SU-DHL-6 (cell line): ENCODE measurements at regions not wholly inside any gene's neighbourhood (a gene's known extent, or its start where the extent isn't known, plus 50 kb on each side); places are given as distances from the start of the nearest gene placed in this dataset.

Experiments used
- H2AFZ ChIP-seq: fragments of 200-600 bp; sonication (generic); 2 replicates; pipeline ENCODE4 v1.6.1; 2014; ENCODE audit warnings: low read depth, mild to moderate bottlenecking, moderate library complexity, mixed read lengths, antibody characterized with exemption, low read length; ENCODE audit not compliant: severe bottlenecking
- H3F3A ChIP-seq: fragments of 200-600 bp; shearing (Covaris generic); 2 replicates; pipeline ENCODE4 v1.6.0; 2016; ENCODE audit warnings: antibody characterized with exemption, mild to moderate bottlenecking; ENCODE audit not compliant: insufficient read depth
- H3K27ac ChIP-seq: fragments of 200-600 bp; sonication (generic); 2 replicates; pipeline ENCODE4 v1.5.1; 2016; ENCODE audit warnings: low read depth, mild to moderate bottlenecking, low read length, moderate library complexity, mixed read lengths
- H3K27me3 ChIP-seq: fragments of 200-600 bp; sonication (generic), shearing (Covaris generic); 2 replicates; pipeline ENCODE4 v1.6.0; 2014; ENCODE audit warnings: mild to moderate bottlenecking, low read length
- H3K36me3 ChIP-seq: fragments of 200-600 bp; sonication (generic); 2 replicates; pipeline ENCODE4 v1.6.1; 2014; ENCODE audit warnings: mild to moderate bottlenecking, low read length, mixed read lengths
- H3K4me2 ChIP-seq: fragments of 300-600, 200-600 bp; shearing (Covaris generic), sonication (generic); 2 replicates; pipeline ENCODE4 v1.6.0; 2014; ENCODE audit warnings: low read length, low read depth, mild to moderate bottlenecking; ENCODE audit not compliant: poor library complexity, severe bottlenecking
- H3K4me3 ChIP-seq: fragments of 200-600 bp; sonication (generic); 2 replicates; pipeline ENCODE4 v1.5.1; 2014; ENCODE audit warnings: antibody characterized with exemption, low read length, mild to moderate bottlenecking, mixed read lengths; ENCODE audit not compliant: insufficient read depth, poor library complexity, severe bottlenecking
- H3K79me2 ChIP-seq: fragments of 200-600 bp; sonication (generic); 2 replicates; pipeline ENCODE4 v1.6.1; 2014; ENCODE audit warnings: mild to moderate bottlenecking, low read length, moderate library complexity; ENCODE audit not compliant: insufficient read depth
- H3K9ac ChIP-seq: fragments of 200-600 bp; sonication (generic); 2 replicates; pipeline ENCODE4 v1.7.0; 2014; ENCODE audit warnings: mild to moderate bottlenecking, low read length
- H3K9me2 ChIP-seq: fragments of 200-600 bp; sonication (generic); replicated peaks from 2 replicates; pipeline ENCODE4 v1.6.1; 2014; ENCODE audit warnings: low read length; ENCODE audit not compliant: insufficient read depth
- H3K9me3 ChIP-seq: fragments of 200-600 bp; sonication (generic); 2 replicates; pipeline ENCODE4 v1.6.1; 2014; ENCODE audit warnings: low read length, mixed read lengths; ENCODE audit not compliant: insufficient read depth
- H4K20me1 ChIP-seq: fragments of 200-600 bp; sonication (generic); 2 replicates; pipeline ENCODE4 v1.6.1; 2014; ENCODE audit warnings: low read depth, mild to moderate bottlenecking, antibody characterized with exemption, low read length, moderate library complexity, mixed read lengths
- EZH2phosphoT487 ChIP-seq: fragments of 200-600 bp; sonication (generic), shearing (Covaris generic); conservative IDR thresholded peaks from 2 replicates; pipeline ENCODE4 v1.6.1; 2018; ENCODE audit warnings: mild to moderate bottlenecking, antibody characterized with exemption, low read length, moderate library complexity, mixed read lengths
- TF ChIP-seq, protein P1 (sequence below): fragments of 200-600 bp; sonication (generic); IDR thresholded peaks from one replicate; pipeline ENCODE4 v1.5.1; 2017; ENCODE audit warnings: antibody characterized with exemption, mild to moderate bottlenecking, low read length, moderate library complexity; ENCODE audit not compliant: insufficient read depth, poor library complexity, severe bottlenecking

DNA sequence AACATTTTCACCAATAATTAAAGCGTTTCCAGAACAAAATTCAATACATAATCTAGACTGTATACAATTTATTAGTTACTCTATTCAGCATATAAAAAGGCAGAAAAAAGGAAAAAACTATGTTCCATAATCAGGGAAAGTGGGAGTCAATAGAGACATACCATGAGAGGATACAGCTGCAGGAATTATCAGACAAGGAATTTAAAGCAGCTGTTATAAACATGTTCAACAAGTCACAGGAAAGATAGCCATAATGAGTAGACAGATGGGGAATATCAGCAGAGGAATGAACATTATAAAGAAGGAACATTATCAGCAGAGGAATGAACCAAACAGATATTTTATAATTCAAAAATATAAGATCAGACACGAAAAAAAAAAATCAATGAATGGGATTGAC lies 500.6 kb upstream of the RPS6KA3 start:
- no peak for TF ChIP-seq EZH2phosphoT487
- TF ChIP-seq, protein P1, sequence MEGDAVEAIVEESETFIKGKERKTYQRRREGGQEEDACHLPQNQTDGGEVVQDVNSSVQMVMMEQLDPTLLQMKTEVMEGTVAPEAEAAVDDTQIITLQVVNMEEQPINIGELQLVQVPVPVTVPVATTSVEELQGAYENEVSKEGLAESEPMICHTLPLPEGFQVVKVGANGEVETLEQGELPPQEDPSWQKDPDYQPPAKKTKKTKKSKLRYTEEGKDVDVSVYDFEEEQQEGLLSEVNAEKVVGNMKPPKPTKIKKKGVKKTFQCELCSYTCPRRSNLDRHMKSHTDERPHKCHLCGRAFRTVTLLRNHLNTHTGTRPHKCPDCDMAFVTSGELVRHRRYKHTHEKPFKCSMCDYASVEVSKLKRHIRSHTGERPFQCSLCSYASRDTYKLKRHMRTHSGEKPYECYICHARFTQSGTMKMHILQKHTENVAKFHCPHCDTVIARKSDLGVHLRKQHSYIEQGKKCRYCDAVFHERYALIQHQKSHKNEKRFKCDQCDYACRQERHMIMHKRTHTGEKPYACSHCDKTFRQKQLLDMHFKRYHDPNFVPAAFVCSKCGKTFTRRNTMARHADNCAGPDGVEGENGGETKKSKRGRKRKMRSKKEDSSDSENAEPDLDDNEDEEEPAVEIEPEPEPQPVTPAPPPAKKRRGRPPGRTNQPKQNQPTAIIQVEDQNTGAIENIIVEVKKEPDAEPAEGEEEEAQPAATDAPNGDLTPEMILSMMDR, result no peak
- no peaks in the 10 kb centered on the region for H3K36me3 ChIP-seq
- no peaks in the 10 kb centered on the region for H3K9me3 ChIP-seq
- no peak overlapping the region for H3K4me3 ChIP-seq
- no peaks in the 10 kb centered on the region for H3K27me3 ChIP-seq
- H3K4me2 ChIP-seq, result no peak overlapping the region
- H3K79me2 ChIP-seq, result no peaks in the 10 kb centered on the region
- no peaks in the 10 kb centered on the region for H4K20me1 ChIP-seq
- H3F3A ChIP-seq, result no peaks in the 10 kb centered on the region
- H2AFZ ChIP-seq, result no peak overlapping the region
- H3K27ac ChIP-seq, result no peak overlapping the region
- no peak overlapping the region for H3K9ac ChIP-seq
- no peaks in the 10 kb centered on the region for H3K9me2 ChIP-seq

DNA sequence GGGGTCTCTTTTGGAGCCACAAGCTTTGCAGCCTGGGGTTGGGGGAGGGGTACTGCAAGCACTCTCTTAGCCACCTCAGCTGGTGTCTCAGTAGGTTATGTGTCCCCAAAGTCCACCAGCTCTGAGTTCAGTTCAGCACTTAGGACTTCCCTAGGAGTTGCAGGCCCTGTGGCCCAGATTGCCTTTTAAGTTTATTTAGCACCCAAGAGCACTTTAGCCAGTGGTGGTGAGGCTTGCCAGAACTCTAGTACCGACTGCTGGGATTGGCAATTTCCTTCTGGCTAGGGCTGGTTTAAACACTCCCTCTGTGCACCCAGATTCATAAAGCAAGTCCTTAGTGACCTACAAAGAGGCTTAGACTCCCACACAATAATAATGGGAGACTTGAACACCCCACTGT lies 489.9 kb upstream of the RPS6KA3 start:
- no peaks in the 10 kb centered on the region for H4K20me1 ChIP-seq
- no peaks in the 10 kb centered on the region for H3K79me2 ChIP-seq
- TF ChIP-seq EZH2phosphoT487, result no peak
- TF ChIP-seq, protein P1, result no peak
- H3F3A ChIP-seq, result no peaks in the 10 kb centered on the region
- H2AFZ ChIP-seq, result no peak overlapping the region
- H3K9ac ChIP-seq, result no peak overlapping the region
- H3K27me3 ChIP-seq, result no peaks in the 10 kb centered on the region
- H3K27ac ChIP-seq, result no peak overlapping the region
- no peaks in the 10 kb centered on the region for H3K9me2 ChIP-seq
- H3K4me3 ChIP-seq, result no peak overlapping the region
- no peaks in the 10 kb centered on the region for H3K36me3 ChIP-seq
- no peak overlapping the region for H3K4me2 ChIP-seq
- H3K9me3 ChIP-seq, result no peaks in the 10 kb centered on the region

DNA sequence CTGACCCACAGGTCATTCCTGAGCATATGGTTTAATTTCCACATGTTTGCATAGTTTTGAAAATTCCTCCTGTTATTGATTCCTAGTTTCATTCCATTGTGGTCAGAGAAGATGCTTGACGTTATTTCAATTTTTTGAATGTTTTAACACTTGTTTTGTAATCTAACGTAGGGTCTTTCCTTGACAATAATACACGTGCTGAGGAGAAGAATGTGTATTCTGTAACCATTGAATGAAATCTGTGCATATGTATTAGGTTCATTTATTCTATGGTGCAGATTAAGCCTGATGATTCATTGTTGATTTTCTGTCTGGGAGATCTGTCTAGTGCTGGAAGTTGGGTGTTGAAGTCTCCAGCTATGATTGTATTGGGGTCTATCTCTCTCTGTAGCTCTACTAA lies 486.4 kb upstream of the RPS6KA3 start:
- Histone ChIP-seq H3F3A (no peaks in the 10 kb centered on the region), H3K9ac (no peak overlapping the region), H3K36me3 (no peaks in the 10 kb centered on the region), H3K79me2 (no peaks in the 10 kb centered on the region), H3K4me3 (no peak overlapping the region), H2AFZ (no peak overlapping the region), H4K20me1 (no peaks in the 10 kb centered on the region), H3K9me3 (no peaks in the 10 kb centered on the region), H3K27me3 (no peaks in the 10 kb centered on the region), H3K9me2 (no peaks in the 10 kb centered on the region), H3K27ac (no peak overlapping the region), H3K4me2 (no peak overlapping the region)
- TF ChIP-seq EZH2phosphoT487, result no peak
- TF ChIP-seq, protein P1, result no peak
